IMR-90 (cell line): ENCODE measurements at regions not wholly inside any gene's neighbourhood (a gene's known extent, or its start where the extent isn't known, plus 50 kb on each side); places are given as distances from the start of the nearest gene placed in this dataset.
A peak's percentile ranks its signal among the peaks of the same experiment; 100 is the strongest.

Experiments used
- ATAC-seq: fragments of 200-7000 bp; cut with Tn5 transposase; 2 replicates; pipeline ENCODE4 v1.9.1; 2020; ENCODE audit warnings: low read depth, mild to moderate bottlenecking, moderate library complexity
- BruUV-seq: library from RNA; stranded (reverse); fragments of 400-500 nt; replicated peaks from 2 replicates; lab custom pipeline; 2021; lab: Mats Ljungman, UMichigan
- CTCF ChIA-PET: fragments of 300-600 bp; formaldehyde crosslinking; extraction: SDS; loops from one replicate; lab custom pipeline; 2021; ENCODE audit warnings: antibody characterized with exemption; lab: Yijun Ruan, JAX
- POLR2A ChIA-PET: fragments of 300-600 bp; sonication (Branson Sonifier 250); formaldehyde crosslinking; loops from one replicate; lab custom pipeline; 2022; ENCODE audit warnings: antibody characterized with exemption; ENCODE audit not compliant: unreplicated experiment; lab: Charles Lee
- DNase-seq: peaks from one replicate; pipeline ENCODE4 v3.0.0; 2013
- H2AFZ ChIP-seq: replicated peaks from 2 replicates; pipeline ENCODE3; 2013; ENCODE audit warnings: low read length, mild to moderate bottlenecking; ENCODE audit not compliant: poor library complexity
- H2AK5ac ChIP-seq: 2 replicates; pipeline ENCODE4 v1.6.1; 2013; ENCODE audit warnings: low read depth, low read length, inconsistent platforms
- H2AK9ac ChIP-seq: replicated peaks from 2 replicates; pipeline ENCODE3; 2013; ENCODE audit warnings: mild to moderate bottlenecking, low read depth, low read length, moderate library complexity; ENCODE audit not compliant: poor library complexity
- H2BK120ac ChIP-seq: 2 replicates; pipeline ENCODE4 v1.6.1; 2013; ENCODE audit warnings: low read depth, low read length, inconsistent platforms
- H2BK15ac ChIP-seq: 3 replicates; pipeline ENCODE4 v1.6.1; 2013; ENCODE audit warnings: low read depth, low read length, inconsistent platforms
- H2BK20ac ChIP-seq: 2 replicates; pipeline ENCODE4 v1.6.1; 2013; ENCODE audit warnings: low read depth, mild to moderate bottlenecking, inconsistent platforms, low read length, moderate library complexity
- H2BK5ac ChIP-seq: 2 replicates; pipeline ENCODE4 v1.6.1; 2013; ENCODE audit warnings: mild to moderate bottlenecking, low read depth, low read length, inconsistent platforms; ENCODE audit not compliant: poor library complexity, severe bottlenecking
- H3K14ac ChIP-seq: replicated peaks from 2 replicates; pipeline ENCODE4 v1.6.1; 2013; ENCODE audit warnings: low read depth, low read length, inconsistent platforms
- H3K18ac ChIP-seq: 2 replicates; pipeline ENCODE4 v1.6.1; 2013; ENCODE audit warnings: low read depth, low read length, control low read depth
- H3K23ac ChIP-seq: 2 replicates; pipeline ENCODE4 v1.6.1; 2013; ENCODE audit warnings: low read depth, low read length, inconsistent platforms
- H3K27ac ChIP-seq: 2 replicates; pipeline ENCODE4 v1.5.1; 2013; ENCODE audit warnings: mild to moderate bottlenecking, control low read depth, low read length; ENCODE audit not compliant: insufficient read depth
- H3K27me3 ChIP-seq: 2 replicates; pipeline ENCODE4 v1.6.1; 2013; ENCODE audit warnings: low read length; ENCODE audit not compliant: control insufficient read depth, insufficient read depth
- H3K36me3 ChIP-seq: 2 replicates; pipeline ENCODE4 v1.6.1; 2013; ENCODE audit warnings: low read length, mixed read lengths; ENCODE audit not compliant: control insufficient read depth, insufficient read depth
- H3K4ac ChIP-seq: 2 replicates; pipeline ENCODE4 v1.6.1; 2013; ENCODE audit warnings: low read depth, low read length, inconsistent platforms
- H3K4me1 ChIP-seq: 2 replicates; pipeline ENCODE4 v1.6.1; 2013; ENCODE audit warnings: low read length, mixed read lengths; ENCODE audit not compliant: control insufficient read depth, insufficient read depth
- H3K4me2 ChIP-seq: 2 replicates; pipeline ENCODE4 v1.6.1; 2013; ENCODE audit warnings: low read depth, mild to moderate bottlenecking, control low read depth, low read length, moderate library complexity
- H3K4me3 ChIP-seq: 2 replicates; pipeline ENCODE4 v1.5.1; 2013; ENCODE audit warnings: low read depth, mild to moderate bottlenecking, control low read depth, low read length, moderate library complexity; ENCODE audit not compliant: insufficient read depth
- H3K56ac ChIP-seq: 2 replicates; pipeline ENCODE4 v1.6.1; 2013; ENCODE audit warnings: low read length, inconsistent platforms; ENCODE audit not compliant: insufficient read depth; ENCODE audit errors: extremely low read depth
- H3K79me1 ChIP-seq, 2 experiments: 2 replicates each; pipeline ENCODE4 v1.6.1; 2013; ENCODE audit warnings: low read length in 2 of 2, inconsistent platforms in 1 of 2, low read depth in 1 of 2
- H3K9ac ChIP-seq: 2 replicates; pipeline ENCODE4 v1.6.1; 2013; ENCODE audit warnings: low read depth, low read length, control low read depth
- H3K9me1 ChIP-seq: 2 replicates; pipeline ENCODE4 v1.6.1; 2013; ENCODE audit warnings: low read length, inconsistent platforms; ENCODE audit not compliant: insufficient read depth
- H3K9me3 ChIP-seq: 2 replicates; pipeline ENCODE4 v1.6.1; 2013; ENCODE audit warnings: low read length; ENCODE audit not compliant: control insufficient read depth, insufficient read depth
- H4K20me1 ChIP-seq: 2 replicates; pipeline ENCODE4 v1.6.1; 2013; ENCODE audit warnings: low read length, inconsistent platforms; ENCODE audit not compliant: insufficient read depth
- H4K5ac ChIP-seq: 2 replicates; pipeline ENCODE4 v1.6.1; 2013; ENCODE audit warnings: mild to moderate bottlenecking, low read depth, low read length, control low read depth
- H4K8ac ChIP-seq, 2 experiments: 2 replicates each; pipeline ENCODE4 v1.6.1; 2013; ENCODE audit warnings: low read depth in 2 of 2, low read length in 2 of 2, control low read depth in 1 of 2, inconsistent platforms in 1 of 2
- H4K91ac ChIP-seq: 2 replicates; pipeline ENCODE4 v1.6.1; 2013; ENCODE audit warnings: low read depth, low read length, inconsistent platforms; ENCODE audit not compliant: insufficient read depth
- CEBPB ChIP-seq: IDR thresholded peaks from 2 replicates; pipeline ENCODE4 v1.6.1; 2012; ENCODE audit warnings: low read depth, low read length, improper control_type of control experiment
- FOS ChIP-seq: fragments of 150-350 bp; IDR thresholded peaks from 2 replicates; pipeline ENCODE4 v1.6.1; 2016; ENCODE audit warnings: low read depth, low read length
- MXI1 ChIP-seq: IDR thresholded peaks from 2 replicates; pipeline ENCODE4 v1.6.1; 2012; ENCODE audit warnings: low read depth, mild to moderate bottlenecking, low read length, moderate library complexity, borderline replicate concordance
- NFE2L2 ChIP-seq: fragments of 150-350 bp; IDR thresholded peaks from 2 replicates; pipeline ENCODE4 v1.6.1; 2016; ENCODE audit warnings: low read depth, mild to moderate bottlenecking, low read length
- POLR2A ChIP-seq: IDR thresholded peaks from 2 replicates; pipeline ENCODE4 v1.6.1; 2012; ENCODE audit warnings: mild to moderate bottlenecking, low read depth, low read length
- SMC3 ChIP-seq: fragments of 150-350 bp; IDR thresholded peaks from 2 replicates; pipeline ENCODE4 v1.6.1; 2016; ENCODE audit warnings: low read depth, mild to moderate bottlenecking, antibody characterized with exemption, low read length, moderate library complexity
- WGBS, 2 experiments: methylation state at CpG; one replicate each; pipeline versions ENCODE4 v1.1.5 to v1.1.7; 2013; ENCODE audit warnings: missing lambda C conversion rate in 2 of 2; ENCODE audit not compliant: insufficient read length in 1 of 2; ENCODE audit errors: extremely low coverage in 2 of 2; 5-methylcytosine and 5-hydroxymethylcytosine counted together
- dilution Hi-C: fragments of 300-500 bp; cut with HindIII; formaldehyde crosslinking; loops from one replicate; pipeline ENCODE4 v1.14.3; 2018; ENCODE audit warnings: low sequenced_read_pairs; ENCODE audit not compliant: unreplicated experiment
- in situ Hi-C: fragments of 300-500 bp; cut with MboI; formaldehyde crosslinking; loops from 3 replicates; pipeline ENCODE4 v1.14.3; 2019; ENCODE audit warnings: low sequenced_read_pairs, inconsistent platforms, mixed read lengths
- intact Hi-C: fragments of 100-400 bp; cut with micrococcal nuclease; formaldehyde crosslinking; loops from 2 replicates; pipeline ENCODE4 v1.10.0; 2022

DNA sequence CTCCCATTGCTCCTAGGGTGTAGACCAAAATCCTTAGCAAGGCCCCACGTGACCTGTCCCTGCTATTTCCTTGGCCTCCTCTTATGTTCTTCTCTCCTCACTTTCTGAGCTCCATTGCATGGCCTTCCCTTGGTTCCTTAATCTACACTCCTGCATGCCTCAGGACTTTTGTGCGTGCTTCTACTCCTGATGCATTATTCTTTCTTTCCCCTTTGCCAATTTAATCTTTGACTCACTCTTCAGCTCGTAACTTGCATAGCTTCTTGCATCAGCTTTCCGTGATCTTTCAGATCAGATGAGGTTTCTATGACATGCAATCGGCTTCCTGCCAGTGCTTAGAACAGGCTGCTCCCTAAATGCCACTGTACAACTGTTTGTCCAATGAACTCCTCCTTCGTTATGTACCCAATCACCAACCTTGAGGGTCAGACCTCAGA is 261.6 kb upstream of the CADM1 start:
- Histone ChIP-seq H3K4ac (peak overlapping the region; percentile 73), H3K27ac (peak overlapping the region; percentile 35; the same call in 1 of the 2 replicates), H3K79me1 (no peaks in the 10 kb centered on the region), H3K9me3 (no peaks in the 10 kb centered on the region), H4K5ac (no peak overlapping the region; the same call in 1 of the 2 replicates), H2BK15ac (peak overlapping the region; percentile 53; the same call in 1 of the 3 replicates), H4K91ac (peak overlapping the region; percentile 94), H3K23ac (0 out of 2 replicates have a peak overlapping the region, but pooled peaks have one; percentile 22), H2BK5ac (no peak overlapping the region), H3K36me3 (no peaks in the 10 kb centered on the region), H3K9me1 (peaks cover 3% of the 10 kb centered on the region; the same call in 1 of the 2 replicates), H2AFZ (no peak overlapping the region), H3K18ac (no peak overlapping the region; the same call in 1 of the 2 replicates), H3K4me1 (no peaks in the 10 kb centered on the region; the same call in 1 of the 2 replicates), H3K9ac (no peak overlapping the region), H4K20me1 (no peaks in the 10 kb centered on the region), H2AK5ac (peak overlapping the region; percentile 47; the same call in 1 of the 2 replicates), H4K8ac (peak overlapping the region; percentile 57 to 75; a peak in 2 of 4 replicates), H3K14ac (peak overlapping the region; percentile 62; the same call in 1 of the 2 replicates), H2BK20ac (peak overlapping the region; percentile 48), H3K4me3 (no peak overlapping the region), H2AK9ac (no peak overlapping the region), H3K4me2 (no peak overlapping the region), H2BK120ac (peak overlapping the region; percentile 89), H3K56ac (peak overlapping the region; percentile 25; the same call in 1 of the 2 replicates), H3K27me3 (no peaks in the 10 kb centered on the region; the same call in 1 of the 2 replicates)
- in situ Hi-C loops, result no loop called here
- DNase-seq, result peak; percentile 81
- CTCF ChIA-PET, result no interaction called here
- intact Hi-C loops, result no loop called here
- 73% methylated on average over 4 of the region's 6 CpGs; no CpG with 5 or more reads in 1 of the 2 experiments for WGBS, 2 experiments
- TF ChIP-seq POLR2A, result no peak
- TF ChIP-seq SMC3, result no peak
- no peak for TF ChIP-seq MXI1
- peak; percentile 87 for TF ChIP-seq CEBPB
- no peak for TF ChIP-seq FOS
- no peak for TF ChIP-seq NFE2L2
- POLR2A ChIA-PET, result no interaction called here
- ATAC-seq, result peak; percentile 35
- no TSS peak for BruUV-seq
- dilution Hi-C loops, result no loop called here
